OCI-M2 (cell line): ENCODE measurements at regions not wholly inside any gene's neighbourhood (a gene's known extent, or its start where the extent isn't known, plus 50 kb on each side); places are given as distances from the start of the nearest gene placed in this dataset.

Source experiments
- DNase-seq: peaks from one replicate; lab custom pipeline; 2025; ENCODE audit not compliant: unreplicated experiment; lab: John Stamatoyannopoulos, UW

DNA sequence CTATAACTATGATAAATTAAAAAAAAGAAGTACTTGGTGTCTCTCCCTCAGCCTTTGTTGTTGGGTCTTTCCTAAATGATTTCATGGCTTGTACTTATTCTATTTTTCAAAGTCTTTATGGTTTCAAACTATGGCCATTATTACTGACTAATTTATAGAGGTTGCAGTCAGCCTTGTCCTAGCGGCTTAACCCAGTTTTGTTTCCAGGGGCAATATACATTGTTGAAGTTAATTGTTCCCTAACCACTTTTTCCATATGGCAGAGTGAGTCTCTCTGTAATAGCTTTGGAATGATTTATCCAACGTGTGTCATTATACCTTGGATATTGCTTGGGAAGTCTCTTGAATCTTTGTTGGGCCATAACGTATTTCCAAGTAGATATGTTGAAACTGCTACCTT lies 408.8 kb downstream of the HRH4 start:
- DNase-seq, result no peak

DNA sequence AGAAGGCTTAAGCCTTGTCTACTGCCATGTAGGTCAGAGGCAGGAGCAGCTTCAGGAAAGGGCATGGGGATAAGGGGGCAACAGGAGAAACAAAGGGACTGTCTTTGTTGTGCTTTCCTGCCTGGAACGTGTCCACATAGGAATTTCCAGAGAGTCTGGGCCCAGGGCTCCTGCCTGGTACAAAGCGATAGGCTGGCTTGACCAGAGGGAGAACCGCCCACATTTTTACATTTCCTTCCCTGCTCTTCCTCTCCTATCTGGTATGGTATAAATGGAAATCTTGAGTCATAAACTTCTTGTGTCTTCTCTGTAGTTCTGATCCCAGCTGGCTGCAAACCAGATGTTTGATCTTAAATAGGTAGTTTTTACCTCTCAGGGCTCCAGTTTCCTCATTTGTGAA lies 414.8 kb downstream of the HRH4 start:
- DNase-seq, result no peak

DNA sequence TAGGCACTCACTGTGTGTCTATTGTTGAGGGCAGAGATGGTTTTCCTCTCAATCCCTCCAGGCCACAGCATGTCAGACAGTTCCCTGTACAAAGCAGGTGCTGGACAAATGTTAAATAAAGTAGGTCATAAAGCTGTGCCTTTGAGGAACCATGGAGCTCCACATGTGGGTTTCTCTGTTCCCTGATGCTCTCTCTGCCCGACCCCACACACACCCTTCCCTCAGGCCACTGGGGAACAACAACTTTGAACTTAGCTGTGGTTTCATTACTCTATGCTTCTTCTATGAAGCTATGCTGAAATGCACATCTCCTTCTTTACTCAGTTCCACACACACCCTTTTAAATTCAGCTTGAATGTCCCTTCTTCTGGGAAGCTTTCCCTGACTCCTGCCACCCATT lies 415.3 kb downstream of the HRH4 start:
- no peak for DNase-seq

DNA sequence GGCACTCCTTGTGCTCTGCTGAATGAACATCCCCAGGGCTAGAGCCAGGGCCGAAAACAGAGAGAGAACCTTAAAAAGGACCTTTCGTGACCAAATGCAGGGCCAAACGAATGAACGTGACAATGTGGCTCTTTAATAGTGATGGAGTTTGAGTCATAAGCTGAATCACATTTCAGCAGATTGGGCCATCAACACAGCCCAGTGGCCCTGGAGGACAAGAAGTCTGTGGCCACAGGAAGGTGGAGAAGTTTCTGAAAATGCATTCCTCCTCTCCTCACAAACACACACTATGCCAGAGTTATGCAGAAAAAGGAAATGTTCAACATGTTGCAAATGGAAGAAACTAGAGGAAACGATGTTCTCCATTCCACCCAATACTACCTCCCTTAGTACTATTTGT lies 415.8 kb downstream of the HRH4 start:
- no peak for DNase-seq

DNA sequence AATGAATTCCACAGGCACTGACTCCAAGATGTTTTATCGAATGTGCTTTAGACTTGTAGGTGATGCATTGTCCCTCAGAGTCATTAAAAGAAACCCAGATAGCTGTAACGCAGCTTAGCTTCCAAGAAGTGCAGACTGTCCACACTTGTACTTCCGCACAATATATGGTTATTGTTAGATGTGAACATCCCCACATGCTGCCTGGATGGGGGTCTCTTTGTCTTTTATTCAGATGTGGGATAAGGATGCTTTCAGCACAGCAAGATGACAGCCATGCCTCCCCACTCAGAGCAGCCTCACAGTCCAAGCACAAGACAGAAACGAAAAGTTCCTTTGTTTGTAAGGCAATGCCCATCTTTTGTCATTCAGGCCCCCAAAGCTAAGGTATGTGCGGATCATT lies 416.6 kb downstream of the HRH4 start:
- DNase-seq, result no peak

DNA sequence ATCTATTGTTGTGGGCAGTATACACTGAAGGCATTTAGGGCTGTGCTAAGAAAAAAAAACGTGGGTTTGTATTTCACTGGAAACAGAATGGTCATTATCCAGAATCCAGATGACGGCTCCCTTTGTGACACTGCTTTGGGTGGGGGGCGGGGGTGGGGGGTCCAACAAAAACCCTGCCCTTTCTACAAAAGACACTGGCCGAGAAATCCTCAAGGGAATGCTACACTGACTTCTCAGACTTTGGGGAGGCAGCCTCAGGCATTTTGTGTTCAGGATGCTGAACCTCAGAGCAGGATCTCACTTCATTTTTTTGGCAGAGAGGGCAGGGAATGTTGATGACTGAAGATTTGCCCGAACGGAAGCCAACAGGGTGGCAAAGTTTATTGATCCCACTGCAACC lies 417.1 kb downstream of the HRH4 start:
- DNase-seq, result no peak

DNA sequence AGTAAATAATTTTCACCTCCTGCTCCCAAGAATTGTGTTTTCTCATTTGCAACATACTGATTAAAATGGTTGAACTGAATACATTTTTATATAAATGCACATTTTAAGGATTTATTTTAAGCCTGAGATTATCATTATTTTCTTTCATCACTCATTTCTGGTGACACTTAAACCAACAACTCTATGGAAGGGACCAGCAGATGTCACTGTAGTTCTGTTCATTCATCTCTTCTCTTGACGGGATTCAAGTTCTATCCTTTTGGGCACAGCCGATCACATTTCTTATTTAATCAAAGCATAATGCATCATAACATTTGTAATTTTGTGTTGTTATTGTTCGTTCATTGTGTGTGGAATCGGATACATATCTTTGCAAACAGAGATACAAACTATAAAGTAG lies 417.9 kb downstream of the HRH4 start:
- no peak for DNase-seq

DNA sequence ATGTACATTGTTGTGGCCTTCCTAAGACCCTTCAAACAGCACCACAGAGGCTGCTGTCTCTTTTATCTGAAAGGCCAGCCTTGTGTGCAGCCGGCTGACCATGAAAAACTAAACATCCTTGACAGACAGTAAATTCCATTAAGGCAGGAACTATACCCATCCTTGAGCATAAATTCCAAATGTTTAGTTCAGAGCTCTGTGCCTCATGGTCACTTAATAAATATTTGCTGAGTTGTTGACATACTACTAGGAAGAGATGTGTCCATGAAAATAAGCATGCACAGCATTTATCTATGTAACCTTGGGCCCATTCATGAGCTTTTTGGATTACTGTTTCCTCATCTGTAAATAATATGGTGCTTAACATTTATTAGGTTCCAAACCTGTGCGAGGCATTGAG lies 424.8 kb downstream of the HRH4 start:
- DNase-seq, result no peak

DNA sequence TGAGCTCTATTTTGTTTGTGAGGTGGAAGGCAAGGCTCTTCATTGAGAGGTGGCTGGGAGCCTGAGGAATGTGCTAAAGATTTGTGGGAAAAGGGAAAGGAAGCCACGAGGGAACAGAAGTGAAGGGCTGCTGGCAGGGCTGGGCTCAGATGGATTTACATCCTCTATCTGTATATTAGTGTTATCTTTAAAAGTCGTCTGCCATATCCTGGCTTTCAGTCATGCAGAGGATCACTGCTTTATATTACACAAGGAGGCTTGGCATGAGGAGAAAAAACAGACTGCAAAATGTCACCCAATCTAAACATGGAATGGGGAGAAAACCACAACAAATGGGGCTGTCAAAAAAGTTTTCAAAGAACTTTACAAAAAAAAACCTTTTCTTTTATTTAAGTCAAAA lies 434.4 kb downstream of the HRH4 start:
- no peak for DNase-seq

DNA sequence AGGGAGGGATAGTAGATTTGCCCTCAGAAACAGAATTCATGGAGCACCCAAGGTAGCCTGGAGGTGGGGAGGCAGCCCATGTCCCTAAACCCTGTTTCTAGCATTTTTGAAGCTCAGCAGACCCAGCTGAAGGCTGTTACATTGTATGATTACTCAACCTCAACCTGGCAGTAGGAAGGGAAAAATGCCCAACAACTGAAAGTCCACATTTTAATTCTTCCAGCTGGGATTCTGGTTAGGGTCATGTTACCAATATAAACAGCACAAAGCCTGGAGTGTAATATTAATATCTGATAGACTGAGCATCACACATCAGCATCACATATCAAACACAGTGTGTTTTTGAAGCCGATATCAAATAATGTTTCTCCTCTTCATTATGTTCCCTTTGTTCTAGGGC lies 437.0 kb downstream of the HRH4 start:
- no peak for DNase-seq

DNA sequence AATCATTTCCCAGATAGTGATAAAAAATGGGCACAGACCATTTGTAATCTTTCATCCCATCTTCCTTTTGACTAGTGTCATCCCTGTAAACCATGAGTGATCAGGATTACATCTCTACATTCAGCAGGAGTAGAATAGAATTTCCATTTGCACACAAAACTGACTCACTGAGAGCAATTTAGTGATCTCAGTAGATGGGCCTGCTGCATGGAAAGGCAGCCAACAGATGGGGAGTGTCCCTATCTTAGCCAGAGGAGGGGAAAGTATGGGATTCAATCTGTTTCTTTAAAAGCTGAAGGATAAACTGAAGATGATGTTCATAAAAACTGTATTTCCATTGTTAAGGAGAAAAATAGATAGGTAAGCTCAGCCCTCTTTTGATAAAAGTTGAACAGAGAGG lies 441.7 kb downstream of the ZNF521 start:
- no peak for DNase-seq

DNA sequence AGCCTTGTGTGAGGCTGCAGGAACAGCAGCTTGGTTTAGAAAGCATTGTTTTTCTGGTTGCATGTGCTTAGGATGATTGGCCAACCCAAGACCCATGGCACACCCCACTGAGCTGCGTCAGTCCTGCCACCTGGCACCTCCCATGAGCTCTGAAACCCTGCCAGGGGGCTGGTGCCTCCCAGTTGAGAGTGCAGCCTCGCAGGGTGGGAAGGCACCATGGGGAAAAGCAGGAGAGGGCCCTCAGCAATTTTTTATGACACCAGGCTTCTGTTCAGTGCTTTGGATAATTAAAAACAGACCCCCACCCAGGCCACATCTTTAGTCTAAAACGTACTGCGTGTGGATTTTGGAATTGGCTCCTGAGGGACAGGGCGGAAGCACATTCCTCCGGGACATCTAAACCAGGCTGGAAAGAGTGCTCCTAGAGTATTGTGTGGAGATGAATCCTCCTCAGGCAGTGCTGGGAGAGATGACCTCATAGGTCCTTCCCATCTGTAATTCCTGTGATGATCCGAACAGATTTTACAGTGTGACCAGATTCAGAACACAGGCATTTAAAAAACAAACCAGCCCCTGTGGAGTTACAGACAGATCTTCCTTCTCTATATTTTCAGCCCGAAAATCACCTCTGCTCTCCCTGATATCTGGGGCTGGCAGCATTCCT lies 438.3 kb downstream of the ZNF521 start:
- DNase-seq, result no peak

DNA sequence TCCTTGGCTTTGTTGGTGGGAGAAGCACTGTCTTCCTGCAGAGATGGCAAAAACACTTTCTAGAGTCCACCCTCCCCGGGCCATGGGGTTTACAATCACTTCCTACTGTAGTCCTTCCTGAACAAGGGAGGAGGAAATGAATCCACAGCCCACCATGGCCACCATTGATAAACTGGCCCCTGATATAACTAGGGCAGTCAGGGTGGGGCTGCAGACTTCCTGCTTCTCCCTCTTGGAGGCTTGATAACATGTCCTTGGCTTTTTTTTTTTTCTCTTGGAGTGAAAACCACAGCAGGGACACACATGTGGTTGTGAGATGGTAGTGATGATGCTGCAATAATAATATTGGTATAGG lies 437.8 kb downstream of the ZNF521 start:
- DNase-seq, result no peak

DNA sequence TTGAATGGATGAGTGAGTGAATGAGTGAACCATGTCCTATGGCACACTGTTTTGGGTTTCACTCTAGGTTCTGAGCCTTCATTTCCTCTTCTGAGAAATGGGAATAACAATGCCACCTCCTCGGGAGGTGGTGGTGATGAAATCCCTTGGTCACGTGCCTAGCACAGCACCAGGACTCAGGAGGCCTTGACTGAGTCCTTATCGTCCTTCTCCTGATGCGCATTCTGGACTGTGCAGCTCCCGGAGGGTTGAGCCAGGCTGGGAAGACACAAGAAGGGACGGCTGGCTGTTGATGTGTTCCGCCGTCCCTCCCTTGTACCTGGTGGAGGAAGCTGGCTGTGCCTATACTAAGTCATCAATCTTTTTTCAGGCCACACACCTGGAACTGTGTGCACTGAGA lies 437.3 kb downstream of the ZNF521 start:
- no peak for DNase-seq

DNA sequence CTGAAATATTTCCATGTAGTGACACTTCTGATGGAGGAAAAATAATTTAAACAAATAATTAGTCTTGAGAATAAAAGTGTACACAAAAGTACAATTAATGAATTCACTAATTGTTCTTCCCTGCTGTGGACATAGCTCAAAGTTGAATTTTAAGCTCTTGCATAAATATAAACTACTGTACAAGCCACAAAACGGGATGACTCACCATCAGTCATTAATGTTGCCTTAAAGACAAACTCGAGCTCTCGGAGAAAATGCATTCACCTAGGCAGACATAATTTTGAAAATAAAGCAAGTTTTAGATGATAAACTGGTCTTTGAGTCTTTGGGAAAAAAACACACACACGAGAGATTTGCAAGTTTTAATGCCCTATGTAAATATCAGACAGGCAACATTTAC lies 436.4 kb downstream of the ZNF521 start:
- DNase-seq, result no peak

DNA sequence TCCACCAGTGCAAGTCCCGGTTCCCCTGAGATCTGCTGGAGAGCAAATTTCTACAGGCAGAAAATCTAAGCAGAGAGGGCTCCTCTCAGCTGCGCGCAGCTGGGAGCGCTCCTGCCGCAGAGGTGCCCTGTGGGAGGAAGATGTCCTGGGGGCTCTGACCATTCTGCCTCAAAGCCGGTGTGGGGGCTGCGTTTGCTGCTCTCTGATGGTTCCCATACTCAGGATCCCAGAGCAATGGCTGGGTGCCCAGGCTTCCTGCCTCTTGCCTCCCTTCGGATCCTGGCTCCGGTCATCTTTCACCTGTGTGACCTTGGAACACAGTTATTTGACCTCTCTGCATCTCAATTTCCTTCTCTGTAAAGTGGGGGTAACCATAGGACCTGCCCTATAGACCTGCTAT lies 434.2 kb downstream of the ZNF521 start:
- DNase-seq, result no peak

DNA sequence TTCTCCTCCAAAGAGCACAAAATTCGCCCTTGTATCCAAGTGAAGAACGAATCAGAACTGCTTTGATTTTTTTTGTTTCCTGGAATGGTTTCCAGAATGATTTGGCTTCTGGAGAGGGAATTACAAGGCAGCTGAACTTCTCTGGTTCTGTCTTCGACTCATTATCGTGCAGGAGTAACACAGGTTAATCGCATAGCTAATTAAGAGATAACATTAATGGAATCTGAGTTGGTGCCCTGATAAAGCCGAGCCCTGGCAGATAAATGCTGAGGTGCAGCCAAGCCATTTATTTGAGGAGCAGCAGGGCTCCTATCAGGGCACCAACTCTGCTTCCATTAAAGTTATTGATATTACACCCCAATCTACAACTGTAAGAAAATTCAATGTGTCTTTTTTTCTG lies 433.7 kb downstream of the ZNF521 start:
- DNase-seq, result no peak

DNA sequence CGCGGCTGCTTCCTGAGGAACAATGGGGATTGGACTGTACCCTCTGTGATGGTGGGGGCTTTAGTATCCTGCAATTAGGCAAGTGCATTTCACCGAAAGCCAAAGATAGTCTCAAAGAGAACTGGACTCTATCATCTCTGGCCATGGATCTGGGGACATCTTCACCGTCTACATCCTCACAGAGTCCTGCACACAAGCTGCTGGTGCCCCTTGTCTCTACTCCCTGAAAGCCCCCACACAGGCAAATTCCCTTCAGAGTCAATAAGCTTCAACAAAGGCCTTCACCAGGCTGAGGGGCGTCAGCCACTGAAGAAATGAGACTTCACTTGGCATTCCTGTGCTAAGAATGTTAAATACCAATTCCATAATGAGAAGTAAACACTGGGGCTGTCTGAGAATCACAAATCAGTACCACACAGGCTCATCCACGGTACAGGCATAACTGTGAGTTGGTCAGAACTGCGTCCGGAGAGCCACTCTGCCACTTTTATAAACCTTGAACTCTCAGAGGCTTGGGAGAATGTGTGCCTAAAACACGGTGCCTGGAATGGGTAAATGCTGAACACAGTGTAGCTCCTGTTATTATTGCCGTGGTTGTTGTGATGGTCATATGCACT lies 432.7 kb downstream of the ZNF521 start:
- no peak for DNase-seq

DNA sequence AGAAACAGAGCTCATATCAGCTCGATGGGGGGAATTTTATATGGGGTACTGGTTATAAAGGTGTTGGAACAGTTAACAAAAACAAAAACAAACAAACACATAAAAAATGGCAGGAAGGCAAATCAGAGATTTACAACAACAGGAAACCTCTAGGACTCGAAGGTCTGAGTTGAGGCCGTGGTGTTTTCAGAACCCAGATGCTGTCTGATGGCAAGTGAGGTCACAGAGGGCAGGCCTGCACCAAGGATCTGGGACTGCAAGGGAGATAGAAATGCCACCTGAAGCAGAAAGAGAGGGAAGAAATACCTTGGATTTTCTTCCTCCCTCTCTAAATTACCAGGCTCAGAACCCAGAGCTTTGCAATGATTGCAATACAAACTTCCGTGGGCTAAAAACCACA lies 429.5 kb downstream of the ZNF521 start:
- DNase-seq, result no peak

DNA sequence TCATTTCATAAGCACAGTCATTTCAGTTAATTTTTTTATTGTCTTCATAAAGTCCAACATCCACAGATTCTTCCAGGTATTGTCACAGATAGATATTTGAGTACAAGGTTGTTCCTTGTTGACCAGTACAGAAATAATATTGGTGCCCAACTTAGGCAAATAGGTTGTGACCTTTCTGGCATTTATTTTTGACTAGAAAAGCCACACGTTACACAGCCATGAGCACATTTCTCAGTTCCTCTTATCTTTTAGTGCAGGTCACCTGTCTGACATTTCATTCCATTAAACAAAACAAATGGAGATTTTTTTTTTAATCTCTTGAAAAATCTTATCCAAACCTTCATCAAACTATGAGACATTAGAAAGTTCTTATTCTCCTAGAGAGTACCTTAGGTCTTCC lies 428.8 kb downstream of the ZNF521 start:
- DNase-seq, result no peak

DNA sequence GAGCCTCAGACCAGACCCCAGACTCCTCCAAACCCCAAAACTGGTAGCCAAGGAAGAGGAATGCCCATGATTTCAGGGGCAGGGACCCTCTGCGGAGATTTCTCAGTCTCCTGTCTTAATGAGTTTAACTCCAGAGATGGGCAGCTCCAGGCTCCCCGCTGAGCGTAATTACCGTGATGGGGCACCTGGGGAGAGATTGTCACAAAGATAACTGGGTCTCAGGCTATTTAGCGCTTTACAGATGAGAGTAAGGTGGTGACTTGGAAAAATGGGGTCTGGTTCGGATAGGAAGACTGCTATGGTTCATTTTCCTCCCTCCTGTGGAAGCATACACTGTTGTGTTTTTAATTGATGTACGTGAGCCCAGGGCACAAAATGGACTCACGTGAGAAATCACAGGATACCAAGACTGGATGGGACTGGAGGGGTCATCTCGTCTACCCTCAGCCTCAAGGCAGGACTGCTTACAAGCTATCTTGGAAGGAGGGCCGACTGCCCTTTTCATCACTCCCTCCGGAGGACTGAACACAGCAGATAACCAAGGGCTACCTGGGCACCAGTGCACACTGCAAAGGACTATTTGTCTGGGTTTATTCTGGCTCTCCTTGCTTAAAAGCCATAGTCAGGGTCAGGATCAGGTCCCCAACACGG lies 427.8 kb downstream of the ZNF521 start:
- DNase-seq, result no peak

DNA sequence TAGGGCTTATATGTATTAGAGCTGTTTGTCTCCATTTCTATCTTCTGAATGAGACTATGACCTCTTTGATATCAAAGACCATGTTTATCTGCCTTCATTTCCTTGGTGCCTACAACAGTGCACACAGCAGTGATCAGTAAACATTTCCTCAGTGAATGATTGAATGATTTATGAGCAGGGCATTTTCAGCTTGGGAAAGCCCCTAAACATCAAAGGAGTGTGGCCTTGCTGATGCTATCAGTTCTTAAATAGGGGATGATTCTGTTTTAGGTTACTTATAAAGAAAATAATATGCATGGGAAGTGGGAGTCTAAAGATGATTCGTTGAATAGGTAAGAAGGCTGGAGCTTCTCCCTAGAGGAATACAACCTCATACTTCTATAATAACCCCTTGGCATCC lies 425.3 kb downstream of the ZNF521 start:
- DNase-seq, result no peak

DNA sequence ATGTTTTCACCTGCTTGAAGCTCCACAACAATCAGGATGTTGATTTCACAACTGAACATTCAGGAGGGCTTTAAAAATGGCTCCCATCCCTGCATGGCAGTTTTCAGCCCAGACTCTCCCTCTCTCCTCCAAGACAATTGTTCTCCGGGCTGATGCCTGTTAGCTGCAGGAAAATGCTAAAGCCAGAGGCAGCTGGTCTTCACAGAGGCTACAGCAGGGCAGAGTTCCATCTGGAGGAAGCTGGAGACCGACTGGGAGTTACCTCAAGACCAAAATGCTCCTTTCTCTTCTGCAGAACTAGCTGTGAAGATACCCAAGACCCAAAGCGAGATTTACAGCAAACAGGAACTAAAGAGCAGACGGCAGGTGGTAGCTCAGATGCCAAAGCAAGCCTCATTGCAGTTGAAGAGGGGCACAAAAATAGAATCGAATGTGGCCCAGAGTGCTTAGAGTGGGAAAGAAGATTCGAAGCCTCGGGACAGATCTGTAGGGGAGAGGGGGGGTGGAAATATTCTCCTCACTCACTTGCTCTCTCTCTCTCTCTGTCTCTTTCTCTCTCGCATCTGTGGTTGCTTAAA lies 423.6 kb downstream of the ZNF521 start:
- DNase-seq, result no peak
